CD4-positive, alpha-beta T cell (primary cell): ENCODE measurements at regions not wholly inside any gene's neighbourhood (a gene's known extent, or its start where the extent isn't known, plus 50 kb on each side); places are given as distances from the start of the nearest gene placed in this dataset.

Source experiments
- ATAC-seq: fragments of 200-7000 bp; cut with Tn5 transposase; one replicate; pipeline ENCODE4 v1.10.0; 2022; ENCODE audit warnings: mild to moderate bottlenecking; ENCODE audit not compliant: poor library complexity
- CTCF ChIA-PET: fragments of 350-600 bp; sonication (Branson Sonifier 250); formaldehyde crosslinking; loops from one replicate; lab custom pipeline; 2021; ENCODE audit warnings: antibody characterized with exemption, inconsistent platforms; lab: Charles Lee
- POLR2A ChIA-PET: fragments of 350-600 bp; sonication (Branson Sonifier 250); formaldehyde crosslinking; loops from one replicate; lab custom pipeline; 2021; ENCODE audit warnings: antibody characterized with exemption, inconsistent platforms; lab: Charles Lee
- DNase-seq, 14 experiments: peaks; one replicate each; pipeline ENCODE4 v3.0.0-alpha.2; 2013 to 2020; ENCODE audit warnings: mixed read lengths in 2 of 14
- H3K27ac ChIP-seq, 2 donors: one replicate each; pipeline versions ENCODE4 v1.5.1 to v1.7.0; 2013; ENCODE audit warnings: low read length in 2 of 2, low read depth in 1 of 2, mild to moderate bottlenecking in 1 of 2
- H3K27me3 ChIP-seq, 2 experiments: 1 replicate in 1 of 2; 2 replicates in 1 of 2; pipeline versions ENCODE4 v1.6.1 to v1.7.0; 2013; ENCODE audit warnings: low read length in 2 of 2, control low read depth in 1 of 2, mild to moderate bottlenecking in 1 of 2, moderate library complexity in 1 of 2; ENCODE audit not compliant: insufficient read depth in 2 of 2, control insufficient read depth in 1 of 2
- H3K36me3 ChIP-seq: one replicate; pipeline ENCODE4 v1.6.1; 2013; ENCODE audit warnings: low read length, control low read depth; ENCODE audit not compliant: insufficient read depth
- H3K4me1 ChIP-seq: one replicate; pipeline ENCODE4 v1.6.1; 2013; ENCODE audit warnings: low read length, control low read depth; ENCODE audit not compliant: insufficient read depth
- H3K4me3 ChIP-seq: one replicate; pipeline ENCODE4 v1.5.1; 2013; ENCODE audit warnings: mild to moderate bottlenecking, low read length, moderate library complexity
- H3K9me3 ChIP-seq, 2 experiments: 1 replicate in 1 of 2; 2 replicates in 1 of 2; pipeline versions ENCODE4 v1.6.1 to v1.7.0; 2013; ENCODE audit warnings: low read length in 2 of 2, mild to moderate bottlenecking in 2 of 2, control low read depth in 1 of 2, moderate library complexity in 1 of 2; ENCODE audit not compliant: control insufficient read depth in 1 of 2, insufficient read depth in 1 of 2
- H3K27ac Mint-ChIP-seq: one replicate; pipeline ENCODE4 v1.8.0; 2020; ENCODE audit warnings: mixed read lengths
- H3K27me3 Mint-ChIP-seq: one replicate; pipeline ENCODE4 v1.8.0; 2021; ENCODE audit warnings: mixed read lengths
- H3K36me3 Mint-ChIP-seq: one replicate; pipeline ENCODE4 v1.8.0; 2021; ENCODE audit warnings: low read depth, mixed read lengths
- H3K4me1 Mint-ChIP-seq: one replicate; pipeline ENCODE4 v1.8.0; 2021; ENCODE audit warnings: low read depth, mixed read lengths
- H3K4me3 Mint-ChIP-seq: one replicate; pipeline ENCODE4 v1.8.0; 2020; ENCODE audit warnings: mild to moderate bottlenecking, mixed read lengths
- H3K9me3 Mint-ChIP-seq: one replicate; pipeline ENCODE4 v1.8.0; 2020; ENCODE audit warnings: mixed read lengths
- intact Hi-C, 2 experiments: fragments of 100-400 bp; cut with DNase I in 1 of 2; cut with micrococcal nuclease in 1 of 2; formaldehyde crosslinking; loops; one replicate each; pipeline versions ENCODE4 v1.15.1 to v1.9.0; 2023 to 2025; cut with DNase I, micrococcal nuclease
- TF ChIP-seq, protein P1 (sequence below): fragments of 200-600 bp; IDR thresholded peaks from one replicate; pipeline ENCODE4 v1.8.0; 2022; ENCODE audit warnings: antibody characterized with exemption, mild to moderate bottlenecking

DNA sequence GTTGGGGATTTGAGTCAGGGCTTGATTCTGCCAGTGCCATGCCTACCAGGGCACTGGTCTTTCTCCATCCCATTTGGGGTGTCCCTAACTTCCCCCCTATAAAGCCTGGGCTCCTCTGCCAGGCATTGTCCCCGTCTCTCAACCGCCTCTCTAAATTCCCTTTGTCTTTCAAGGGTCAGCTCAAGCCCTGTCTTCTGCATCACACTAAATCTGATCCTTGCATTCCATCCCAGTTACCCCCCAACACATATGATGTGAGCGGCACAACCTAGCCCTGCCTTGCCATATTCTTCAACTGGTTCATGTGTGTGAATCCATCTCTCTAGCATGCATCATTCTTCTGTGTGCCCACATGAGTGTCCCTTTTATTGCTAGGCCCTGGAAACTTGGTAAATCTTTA is 480.9 kb downstream of the ZNF536 start:
- no peaks in the 10 kb centered on the region for H3K9me3 Mint-ChIP-seq
- TF ChIP-seq, protein P1, sequence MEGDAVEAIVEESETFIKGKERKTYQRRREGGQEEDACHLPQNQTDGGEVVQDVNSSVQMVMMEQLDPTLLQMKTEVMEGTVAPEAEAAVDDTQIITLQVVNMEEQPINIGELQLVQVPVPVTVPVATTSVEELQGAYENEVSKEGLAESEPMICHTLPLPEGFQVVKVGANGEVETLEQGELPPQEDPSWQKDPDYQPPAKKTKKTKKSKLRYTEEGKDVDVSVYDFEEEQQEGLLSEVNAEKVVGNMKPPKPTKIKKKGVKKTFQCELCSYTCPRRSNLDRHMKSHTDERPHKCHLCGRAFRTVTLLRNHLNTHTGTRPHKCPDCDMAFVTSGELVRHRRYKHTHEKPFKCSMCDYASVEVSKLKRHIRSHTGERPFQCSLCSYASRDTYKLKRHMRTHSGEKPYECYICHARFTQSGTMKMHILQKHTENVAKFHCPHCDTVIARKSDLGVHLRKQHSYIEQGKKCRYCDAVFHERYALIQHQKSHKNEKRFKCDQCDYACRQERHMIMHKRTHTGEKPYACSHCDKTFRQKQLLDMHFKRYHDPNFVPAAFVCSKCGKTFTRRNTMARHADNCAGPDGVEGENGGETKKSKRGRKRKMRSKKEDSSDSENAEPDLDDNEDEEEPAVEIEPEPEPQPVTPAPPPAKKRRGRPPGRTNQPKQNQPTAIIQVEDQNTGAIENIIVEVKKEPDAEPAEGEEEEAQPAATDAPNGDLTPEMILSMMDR: no peak
- ChIA-PET POLR2A (no interaction called here), CTCF (no interaction called here)
- H3K36me3 Mint-ChIP-seq: no peaks in the 10 kb centered on the region
- ATAC-seq: no peak
- Histone ChIP-seq H3K4me1 (no peaks in the 10 kb centered on the region), H3K36me3 (no peaks in the 10 kb centered on the region), H3K27me3 (no peaks in the 10 kb centered on the region), H3K4me3 (no peak overlapping the region), H3K9me3 (no peaks in the 10 kb centered on the region), H3K27ac (no peak overlapping the region)
- no peak overlapping the region for H3K27ac Mint-ChIP-seq
- no peak overlapping the region for H3K4me3 Mint-ChIP-seq
- H3K4me1 Mint-ChIP-seq: no peaks in the 10 kb centered on the region
- H3K27me3 Mint-ChIP-seq: no peaks in the 10 kb centered on the region
- DNase-seq: no peak
- intact Hi-C loops: no loop called here

- Mint-ChIP-seq H3K36me3 (no peaks in the 10 kb centered on the region), H3K4me3 (no peak overlapping the region), H3K27me3 (no peaks in the 10 kb centered on the region), H3K9me3 (no peaks in the 10 kb centered on the region), H3K27ac (no peak overlapping the region), H3K4me1 (no peaks in the 10 kb centered on the region)
- no peak overlapping the region for H3K4me3 ChIP-seq
- no peaks in the 10 kb centered on the region for H3K27me3 ChIP-seq
- no peaks in the 10 kb centered on the region for H3K36me3 ChIP-seq
- TF ChIP-seq, protein P1: no peak
- H3K9me3 ChIP-seq: no peaks in the 10 kb centered on the region
- POLR2A ChIA-PET: no interaction called here
- H3K27ac ChIP-seq: no peak overlapping the region
- CTCF ChIA-PET: no interaction called here
- intact Hi-C loops: no loop called here
- ATAC-seq: no peak
- H3K4me1 ChIP-seq: no peaks in the 10 kb centered on the region
- DNase-seq: no peak
Measured at GRCh38 chr19:30852168-30852567, 480.0 kb downstream of the ZNF536 start.

DNA sequence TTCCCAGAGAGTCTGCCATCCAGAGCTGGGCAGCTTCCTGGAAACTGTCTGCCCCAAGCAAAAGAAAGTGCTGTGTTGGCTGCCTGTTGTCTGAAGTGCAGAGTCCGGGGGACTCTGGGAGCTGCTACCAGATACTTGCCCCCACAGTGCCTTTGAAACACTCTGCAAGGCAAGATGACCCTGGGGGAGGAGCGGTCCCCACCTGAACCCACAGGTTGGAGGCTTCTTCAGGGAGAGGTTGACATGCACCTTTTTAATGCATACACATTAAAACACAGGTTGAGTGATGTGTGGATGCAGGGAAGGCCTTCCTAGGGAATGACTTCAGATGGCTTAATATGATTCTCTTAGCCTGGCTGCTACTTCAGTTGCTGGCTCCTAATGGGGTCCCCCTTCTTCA is 479.5 kb downstream of the ZNF536 start:
- Mint-ChIP-seq H3K9me3 (no peaks in the 10 kb centered on the region), H3K36me3 (no peaks in the 10 kb centered on the region), H3K4me3 (no peak overlapping the region), H3K27me3 (no peaks in the 10 kb centered on the region), H3K4me1 (no peaks in the 10 kb centered on the region), H3K27ac (no peak overlapping the region)
- TF ChIP-seq, protein P1: no peak
- intact Hi-C loops: no loop called here
- POLR2A ChIA-PET: no interaction called here
- ATAC-seq (no peak), DNase-seq (no peak)
- Histone ChIP-seq H3K4me1 (no peaks in the 10 kb centered on the region), H3K9me3 (no peaks in the 10 kb centered on the region), H3K27ac (no peak overlapping the region), H3K4me3 (no peak overlapping the region), H3K36me3 (no peaks in the 10 kb centered on the region), H3K27me3 (no peaks in the 10 kb centered on the region)
- CTCF ChIA-PET: no interaction called here
